ENCODE measurements at regions not wholly inside any gene's neighbourhood (a gene's known extent, or its start where the extent isn't known, plus 50 kb on each side); places are given as distances from the start of the nearest gene placed in this dataset.

GRCh38 chr5:67971971-67972821 lies 243.4 kb upstream of the PIK3R1 start:
- no peak for DNase-seq
- Histone ChIP-seq H3K27me3 (no peaks in the 10 kb centered on the region), H3K4me1 (peaks cover 0 to 19% (median 0%) of the 10 kb centered on the region in 4 donors), H3K27ac (peak overlapping the region in 3 of 4 donors; percentile 32 to 59 (median 49)), H3K4me3 (no peak overlapping the region), H3K9me3 (no peaks in the 10 kb centered on the region), H3K36me3 (no peaks in the 10 kb centered on the region)
- intact Hi-C loops (cut with DNase I; ENCODE audit: low total_unique reads) = no loop called here
- TF ChIP-seq EP300 (IDR thresholded peaks at IDR 0.05; ENCODE audit: low read depth) (no peak), POLR2AphosphoS5 (IDR thresholded peaks at IDR 0.05) (no peak), POLR2A (IDR thresholded peaks at IDR 0.05) (no peak)
- TF ChIP-seq, protein P1, sequence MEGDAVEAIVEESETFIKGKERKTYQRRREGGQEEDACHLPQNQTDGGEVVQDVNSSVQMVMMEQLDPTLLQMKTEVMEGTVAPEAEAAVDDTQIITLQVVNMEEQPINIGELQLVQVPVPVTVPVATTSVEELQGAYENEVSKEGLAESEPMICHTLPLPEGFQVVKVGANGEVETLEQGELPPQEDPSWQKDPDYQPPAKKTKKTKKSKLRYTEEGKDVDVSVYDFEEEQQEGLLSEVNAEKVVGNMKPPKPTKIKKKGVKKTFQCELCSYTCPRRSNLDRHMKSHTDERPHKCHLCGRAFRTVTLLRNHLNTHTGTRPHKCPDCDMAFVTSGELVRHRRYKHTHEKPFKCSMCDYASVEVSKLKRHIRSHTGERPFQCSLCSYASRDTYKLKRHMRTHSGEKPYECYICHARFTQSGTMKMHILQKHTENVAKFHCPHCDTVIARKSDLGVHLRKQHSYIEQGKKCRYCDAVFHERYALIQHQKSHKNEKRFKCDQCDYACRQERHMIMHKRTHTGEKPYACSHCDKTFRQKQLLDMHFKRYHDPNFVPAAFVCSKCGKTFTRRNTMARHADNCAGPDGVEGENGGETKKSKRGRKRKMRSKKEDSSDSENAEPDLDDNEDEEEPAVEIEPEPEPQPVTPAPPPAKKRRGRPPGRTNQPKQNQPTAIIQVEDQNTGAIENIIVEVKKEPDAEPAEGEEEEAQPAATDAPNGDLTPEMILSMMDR (IDR thresholded peaks at IDR 0.05) = no peak
- 46 to 63% methylated on average over 5 of the region's 5 CpGs for WGBS, 2 donors (ENCODE audit: low coverage in 1 of 2)
- in situ Hi-C loops (cut with MboI; ENCODE audit: low pct_ligation_motif_present in 1 of 4, low pct_unique_long_range_greater_than_20kb in 1 of 4, low sequenced_read_pairs in 3 of 4) = no loop called here

- no peaks in the 10 kb centered on the region for H3K9me3 ChIP-seq
- peak overlapping the region; percentile 19 to 59 (median 40) for H3K27ac ChIP-seq
- no peak for TF ChIP-seq POLR2A (IDR thresholded peaks at IDR 0.05)
- TF ChIP-seq POLR2AphosphoS5 (IDR thresholded peaks at IDR 0.05) = peak; percentile 56 to 82 (median 74)
- intact Hi-C loops (cut with DNase I; ENCODE audit: low total_unique reads) = no loop called here
- in situ Hi-C loops (cut with MboI; ENCODE audit: low pct_ligation_motif_present in 1 of 4, low pct_unique_long_range_greater_than_20kb in 1 of 4, low sequenced_read_pairs in 3 of 4) = no loop called here
- no peak overlapping the region for H3K4me3 ChIP-seq
- WGBS, 2 donors (ENCODE audit: low coverage in 1 of 2) = 29 to 35% methylated on average over 3 to 4 of the region's 4 CpGs
- no peaks in the 10 kb centered on the region for H3K36me3 ChIP-seq
- peaks cover 0 to 25% (median 0%) of the 10 kb centered on the region in 4 donors for H3K4me1 ChIP-seq
- peak; percentile 13 for DNase-seq
- no peaks in the 10 kb centered on the region for H3K27me3 ChIP-seq
These were observed 244.2 kb upstream of the PIK3R1 start for GRCh38 chr5:67971223-67971830.

DNA sequence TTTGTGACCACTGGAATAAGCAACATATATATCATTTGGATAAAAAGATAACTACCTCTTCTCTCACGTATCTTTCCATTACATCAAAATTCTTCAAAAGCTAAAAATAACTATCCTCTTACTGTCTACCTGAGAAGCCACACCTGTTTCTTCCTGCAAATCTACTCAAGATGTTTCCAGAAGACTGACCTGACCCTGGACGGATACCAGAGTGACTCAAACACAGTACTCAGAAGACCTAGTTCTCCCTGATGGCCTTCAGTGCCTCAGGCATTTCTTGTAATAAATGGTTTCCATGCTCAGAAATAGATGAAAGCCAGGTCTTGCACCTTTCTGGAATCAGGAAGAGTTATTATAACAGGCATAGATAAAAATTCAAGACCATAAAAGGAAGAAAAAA lies 245.9 kb upstream of the PIK3R1 start:
- H3K4me1 ChIP-seq = peaks cover 0 to 33% (median 2%) of the 10 kb centered on the region in 4 donors
- 83 to 92% methylated on average over 1 to 2 of the region's 2 CpGs for WGBS, 2 donors (ENCODE audit: low coverage in 1 of 2)
- H3K36me3 ChIP-seq = no peaks in the 10 kb centered on the region
- DNase-seq = no peak
- H3K27ac ChIP-seq = no peak overlapping the region
- TF ChIP-seq EP300 (IDR thresholded peaks at IDR 0.05; ENCODE audit: low read depth) (no peak), POLR2A (IDR thresholded peaks at IDR 0.05) (no peak)
- intact Hi-C loops (cut with DNase I; ENCODE audit: low total_unique reads) = no loop called here
- H3K27me3 ChIP-seq = no peaks in the 10 kb centered on the region
- H3K4me3 ChIP-seq = no peak overlapping the region
- H3K9me3 ChIP-seq = no peaks in the 10 kb centered on the region
- in situ Hi-C loops (cut with MboI; ENCODE audit: low pct_ligation_motif_present in 1 of 4, low pct_unique_long_range_greater_than_20kb in 1 of 4, low sequenced_read_pairs in 3 of 4) = no loop called here

- Histone ChIP-seq H3K27me3 (no peaks in the 10 kb centered on the region), H3K4me1 (peaks cover 0 to 38% (median 6%) of the 10 kb centered on the region in 4 donors), H3K27ac (no peak overlapping the region), H3K9me3 (no peaks in the 10 kb centered on the region), H3K4me3 (no peak overlapping the region), H3K36me3 (no peaks in the 10 kb centered on the region)
- intact Hi-C loops (cut with DNase I; ENCODE audit: low total_unique reads) (no loop called here), in situ Hi-C loops (cut with MboI; ENCODE audit: low pct_ligation_motif_present in 1 of 4, low pct_unique_long_range_greater_than_20kb in 1 of 4, low sequenced_read_pairs in 3 of 4) (no loop called here)
- no peak for DNase-seq
- WGBS, 2 donors (ENCODE audit: low coverage in 1 of 2) = 77 to 79% methylated on average over 2 of the region's 2 CpGs
- TF ChIP-seq EP300 (IDR thresholded peaks at IDR 0.05; ENCODE audit: low read depth) (no peak), POLR2A (IDR thresholded peaks at IDR 0.05) (no peak), POLR2AphosphoS5 (IDR thresholded peaks at IDR 0.05) (no peak)
- TF ChIP-seq, protein P1 (IDR thresholded peaks at IDR 0.05) = no peak
These were observed 246.4 kb upstream of the PIK3R1 start for GRCh38 chr5:67969176-67969575.

- intact Hi-C loops (cut with DNase I; ENCODE audit: low total_unique reads) (no loop called here), in situ Hi-C loops (cut with MboI; ENCODE audit: low pct_ligation_motif_present in 1 of 4, low pct_unique_long_range_greater_than_20kb in 1 of 4, low sequenced_read_pairs in 3 of 4) (no loop called here)
- no peak for TF ChIP-seq POLR2A (IDR thresholded peaks at IDR 0.05)
- no peak for TF ChIP-seq EP300 (IDR thresholded peaks at IDR 0.05; ENCODE audit: low read depth)
- TF ChIP-seq, protein P1 (IDR thresholded peaks at IDR 0.05) = no peak
- no peak for TF ChIP-seq POLR2AphosphoS5 (IDR thresholded peaks at IDR 0.05)
- WGBS, 2 donors (ENCODE audit: low coverage in 1 of 2) = 80 to 87% methylated on average over 1 of the region's 1 CpG
- Histone ChIP-seq H3K27ac (no peak overlapping the region), H3K36me3 (no peaks in the 10 kb centered on the region), H3K4me3 (no peak overlapping the region), H3K9me3 (no peaks in the 10 kb centered on the region), H3K4me1 (peaks cover 0 to 38% (median 8%) of the 10 kb centered on the region in 4 donors), H3K27me3 (no peaks in the 10 kb centered on the region)
- DNase-seq = no peak
These were observed 248.8 kb upstream of the PIK3R1 start for GRCh38 chr5:67966712-67967111.
